ENCODE measurements at regions not wholly inside any gene's neighbourhood (a gene's known extent, or its start where the extent isn't known, plus 50 kb on each side); places are given as distances from the start of the nearest gene placed in this dataset.

DNA sequence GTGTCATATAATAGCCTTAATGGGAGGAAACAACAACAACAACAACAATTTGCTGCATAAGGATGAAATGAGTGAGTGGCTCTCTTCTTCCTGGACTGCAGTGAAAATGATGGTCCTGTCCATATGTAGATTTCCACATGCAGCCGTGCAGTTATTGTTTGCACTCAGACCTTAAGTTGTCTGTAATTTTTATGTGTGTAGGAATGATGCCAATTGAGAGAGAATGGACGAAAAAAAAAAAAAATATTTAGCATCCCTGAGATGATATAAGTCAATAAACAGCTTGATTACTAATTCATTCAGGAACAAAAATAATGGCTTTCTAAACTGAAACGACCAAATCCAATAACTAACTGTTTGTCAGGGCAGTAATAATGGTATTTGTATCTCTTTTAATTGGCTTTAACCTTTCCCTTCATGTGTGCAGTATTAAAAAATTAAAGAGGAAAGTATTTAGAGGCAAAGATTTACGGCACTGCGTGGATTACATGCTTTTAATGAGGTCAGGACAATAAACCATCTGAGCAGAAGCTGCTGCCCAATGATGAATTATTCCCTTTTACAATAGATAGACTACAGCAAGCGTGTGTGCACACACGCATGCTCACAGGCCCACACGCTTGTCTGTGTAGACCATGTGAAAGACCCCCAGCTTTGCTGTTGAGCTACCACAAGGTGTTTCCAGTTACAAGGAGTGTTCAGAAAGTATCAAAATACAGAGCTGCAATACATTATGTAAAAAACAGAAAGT lies 459.5 kb upstream of the WWC1 start:
- H4K8ac ChIP-seq (ENCODE audit: low read length), result no peak overlapping the region
- no peaks in the 10 kb centered on the region for H3K9me3 ChIP-seq (ENCODE audit: control insufficient read depth, low read length)
- no peaks in the 10 kb centered on the region for H3K36me3 ChIP-seq (ENCODE audit: control insufficient read depth in 1 of 2, insufficient read depth in 2 of 2, low read depth in 1 of 2, low read length in 2 of 2)
- WGBS, result 83% methylated on average over 6 of the region's 8 CpGs
- H4K91ac ChIP-seq (ENCODE audit: low read length), result no peak overlapping the region
- H3K27me3 ChIP-seq (ENCODE audit: control insufficient read depth in 1 of 2, insufficient read depth in 1 of 2, low read length in 2 of 2), result peaks cover 0 to 1% of the 10 kb centered on the region in 2 experiments
- H3K18ac ChIP-seq (ENCODE audit: low read depth in 1 of 2, low read length in 2 of 2), result no peak overlapping the region
- H2BK12ac ChIP-seq (ENCODE audit: low read length in 2 of 2), result no peak overlapping the region
- no peak overlapping the region for H2AFZ ChIP-seq (ENCODE audit: low read depth, low read length)
- no peak overlapping the region for H2BK15ac ChIP-seq (ENCODE audit: low read depth, poor library complexity, severe bottlenecking)
- H3K9ac ChIP-seq (ENCODE audit: low read length), result no peak overlapping the region
- no peak overlapping the region for H3K14ac ChIP-seq (ENCODE audit: low read length in 2 of 2)
- H3K27ac ChIP-seq (ENCODE audit: low read length, poor library complexity, severe bottlenecking), result no peak overlapping the region
- H2BK120ac ChIP-seq (ENCODE audit: low read depth, low read length), result no peak overlapping the region
- no peak overlapping the region for H3K4me2 ChIP-seq (ENCODE audit: low read length, poor library complexity, severe bottlenecking)
- no peak overlapping the region for H3K4me3 ChIP-seq (ENCODE audit: insufficient read depth in 1 of 2, low read depth in 1 of 2, low read length in 2 of 2)
- no peak overlapping the region for H2AK5ac ChIP-seq (ENCODE audit: low read length, severe bottlenecking)
- H3K23ac ChIP-seq (ENCODE audit: low read length in 2 of 2), result no peak overlapping the region
- H3K4me1 ChIP-seq (ENCODE audit: control insufficient read depth, insufficient read depth, low read depth, low read length), result no peaks in the 10 kb centered on the region
- no peak overlapping the region for H3K4ac ChIP-seq (ENCODE audit: low read depth in 1 of 2, low read length in 2 of 2)
- H2BK5ac ChIP-seq (ENCODE audit: low read depth, low read length, poor library complexity, severe bottlenecking), result no peak overlapping the region
- DNase-seq, result no peak
- H3K79me1 ChIP-seq (replicated peaks; ENCODE audit: low read length, poor library complexity, severe bottlenecking), result peaks cover 10% of the 10 kb centered on the region

DNA sequence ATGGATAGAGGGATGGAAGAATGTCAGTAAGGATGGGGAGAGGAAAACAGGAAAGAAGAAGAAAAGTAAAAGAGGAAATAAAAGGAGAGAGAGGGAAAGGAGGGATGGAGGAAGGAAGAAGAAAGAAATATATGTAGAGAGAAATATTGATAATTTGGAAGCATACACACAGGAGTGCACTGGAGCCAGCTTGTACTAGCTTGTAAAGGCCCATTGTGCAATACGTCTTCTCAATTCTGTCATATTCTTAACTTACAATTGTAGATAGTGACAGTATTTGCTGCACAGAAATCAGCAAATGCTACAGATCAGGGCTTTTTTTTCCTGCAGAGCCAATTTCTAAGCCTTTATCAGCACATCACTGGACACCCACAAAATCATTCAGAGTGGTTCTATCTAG lies 458.8 kb upstream of the WWC1 start:
- no peak for DNase-seq
- no peaks in the 10 kb centered on the region for H3K27me3 ChIP-seq (ENCODE audit: control insufficient read depth in 1 of 2, insufficient read depth in 1 of 2, low read length in 2 of 2)
- H3K9ac ChIP-seq (ENCODE audit: low read length), result no peak overlapping the region
- no peaks in the 10 kb centered on the region for H3K4me1 ChIP-seq (ENCODE audit: control insufficient read depth, insufficient read depth, low read depth, low read length)
- peaks cover 9% of the 10 kb centered on the region for H3K79me1 ChIP-seq (replicated peaks; ENCODE audit: low read length, poor library complexity, severe bottlenecking)
- H3K27ac ChIP-seq (ENCODE audit: low read length, poor library complexity, severe bottlenecking), result no peak overlapping the region
- no peak overlapping the region for H3K4me2 ChIP-seq (ENCODE audit: low read length, poor library complexity, severe bottlenecking)
- H3K36me3 ChIP-seq (ENCODE audit: control insufficient read depth in 1 of 2, insufficient read depth in 2 of 2, low read depth in 1 of 2, low read length in 2 of 2), result no peaks in the 10 kb centered on the region
- no peak overlapping the region for H3K18ac ChIP-seq (ENCODE audit: low read depth in 1 of 2, low read length in 2 of 2)
- H3K4ac ChIP-seq (ENCODE audit: low read depth in 1 of 2, low read length in 2 of 2), result no peak overlapping the region
- no peak overlapping the region for H2AK5ac ChIP-seq (ENCODE audit: low read length, severe bottlenecking)
- H2BK15ac ChIP-seq (ENCODE audit: low read depth, poor library complexity, severe bottlenecking), result no peak overlapping the region
- no peaks in the 10 kb centered on the region for H3K9me3 ChIP-seq (ENCODE audit: control insufficient read depth, low read length)
- no peak overlapping the region for H4K8ac ChIP-seq (ENCODE audit: low read length)
- no peak overlapping the region for H2BK5ac ChIP-seq (ENCODE audit: low read depth, low read length, poor library complexity, severe bottlenecking)
- H4K91ac ChIP-seq (ENCODE audit: low read length), result no peak overlapping the region
- H3K23ac ChIP-seq (ENCODE audit: low read length in 2 of 2), result no peak overlapping the region
- H2AFZ ChIP-seq (ENCODE audit: low read depth, low read length), result no peak overlapping the region
- H3K14ac ChIP-seq (ENCODE audit: low read length in 2 of 2), result no peak overlapping the region
- H2BK12ac ChIP-seq (ENCODE audit: low read length in 2 of 2), result no peak overlapping the region
- H3K4me3 ChIP-seq (ENCODE audit: insufficient read depth in 1 of 2, low read depth in 1 of 2, low read length in 2 of 2), result no peak overlapping the region
- no CpG with 5 or more reads among the region's 1 CpG for WGBS
- no peak overlapping the region for H2BK120ac ChIP-seq (ENCODE audit: low read depth, low read length)

DNA sequence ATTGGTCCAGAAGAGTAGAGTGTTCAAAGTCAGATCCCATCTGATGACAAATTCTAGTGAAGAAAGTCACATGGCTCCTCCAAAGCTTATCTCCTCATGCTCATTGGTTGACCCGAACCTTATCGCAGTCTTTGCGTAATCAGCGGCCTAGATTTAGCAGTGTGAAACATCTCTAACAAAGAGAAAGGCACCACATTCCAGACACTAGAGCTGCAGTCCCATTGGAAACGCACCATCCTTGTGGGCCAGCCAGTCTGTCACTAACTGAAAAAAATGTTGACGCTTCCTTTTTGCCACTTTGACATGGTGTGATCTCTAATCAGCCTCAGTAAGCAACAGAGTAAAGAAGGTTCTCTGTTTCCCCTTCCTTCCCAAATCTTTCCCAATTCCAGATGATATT lies 458.0 kb upstream of the WWC1 start:
- Histone ChIP-seq H3K79me1 (replicated peaks; ENCODE audit: low read length, poor library complexity, severe bottlenecking) (peaks cover 12% of the 10 kb centered on the region), H2AK5ac (ENCODE audit: low read length, severe bottlenecking) (no peak overlapping the region), H3K9ac (ENCODE audit: low read length) (no peak overlapping the region), H3K14ac (ENCODE audit: low read length in 2 of 2) (no peak overlapping the region), H3K23ac (ENCODE audit: low read length in 2 of 2) (no peak overlapping the region), H3K18ac (ENCODE audit: low read depth in 1 of 2, low read length in 2 of 2) (no peak overlapping the region), H2BK15ac (ENCODE audit: low read depth, poor library complexity, severe bottlenecking) (no peak overlapping the region), H2BK120ac (ENCODE audit: low read depth, low read length) (no peak overlapping the region), H3K4ac (ENCODE audit: low read depth in 1 of 2, low read length in 2 of 2) (no peak overlapping the region), H4K8ac (ENCODE audit: low read length) (no peak overlapping the region), H3K4me3 (ENCODE audit: insufficient read depth in 1 of 2, low read depth in 1 of 2, low read length in 2 of 2) (no peak overlapping the region), H2AFZ (ENCODE audit: low read depth, low read length) (no peak overlapping the region), H2BK5ac (ENCODE audit: low read depth, low read length, poor library complexity, severe bottlenecking) (no peak overlapping the region), H3K27me3 (ENCODE audit: control insufficient read depth in 1 of 2, insufficient read depth in 1 of 2, low read length in 2 of 2) (no peaks in the 10 kb centered on the region), H3K9me3 (ENCODE audit: control insufficient read depth, low read length) (no peaks in the 10 kb centered on the region), H2BK12ac (ENCODE audit: low read length in 2 of 2) (no peak overlapping the region), H3K4me2 (ENCODE audit: low read length, poor library complexity, severe bottlenecking) (no peak overlapping the region), H3K4me1 (ENCODE audit: control insufficient read depth, insufficient read depth, low read depth, low read length) (no peaks in the 10 kb centered on the region), H3K36me3 (ENCODE audit: control insufficient read depth in 1 of 2, insufficient read depth in 2 of 2, low read depth in 1 of 2, low read length in 2 of 2) (no peaks in the 10 kb centered on the region), H4K91ac (ENCODE audit: low read length) (no peak overlapping the region), H3K27ac (ENCODE audit: low read length, poor library complexity, severe bottlenecking) (no peak overlapping the region)
- WGBS, result 94% methylated on average over 6 of the region's 6 CpGs
- DNase-seq, result no peak

DNA sequence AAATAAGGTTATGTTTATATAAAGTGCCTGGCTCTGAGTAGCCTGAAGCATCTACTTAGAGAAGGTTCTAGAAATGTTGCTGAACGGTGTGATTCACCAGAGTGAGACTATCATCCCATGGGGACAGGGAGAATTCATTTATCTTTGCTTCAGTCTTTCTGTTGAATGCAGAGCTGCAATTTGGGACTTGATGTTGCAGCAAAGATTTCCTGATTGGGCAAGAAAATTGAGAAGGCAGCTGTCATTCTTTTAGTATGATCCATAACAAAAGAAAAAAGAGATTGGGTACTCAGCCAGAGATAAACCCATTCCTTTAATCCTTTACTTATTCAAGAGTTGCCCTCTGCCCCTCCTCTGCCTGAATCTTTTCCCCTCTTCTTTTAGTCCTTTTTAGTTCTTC lies 456.3 kb upstream of the WWC1 start:
- H3K27me3 ChIP-seq (ENCODE audit: control insufficient read depth in 1 of 2, insufficient read depth in 1 of 2, low read length in 2 of 2), result no peaks in the 10 kb centered on the region
- H3K4me2 ChIP-seq (ENCODE audit: low read length, poor library complexity, severe bottlenecking), result no peak overlapping the region
- H3K9me3 ChIP-seq (ENCODE audit: control insufficient read depth, low read length), result no peaks in the 10 kb centered on the region
- no peak overlapping the region for H3K4me3 ChIP-seq (ENCODE audit: insufficient read depth in 1 of 2, low read depth in 1 of 2, low read length in 2 of 2)
- no peak overlapping the region for H3K4ac ChIP-seq (ENCODE audit: low read depth in 1 of 2, low read length in 2 of 2)
- DNase-seq, result no peak
- H2AFZ ChIP-seq (ENCODE audit: low read depth, low read length), result no peak overlapping the region
- no peak overlapping the region for H3K18ac ChIP-seq (ENCODE audit: low read depth in 1 of 2, low read length in 2 of 2)
- no peak overlapping the region for H3K23ac ChIP-seq (ENCODE audit: low read length in 2 of 2)
- H3K14ac ChIP-seq (ENCODE audit: low read length in 2 of 2), result no peak overlapping the region
- no peak overlapping the region for H4K91ac ChIP-seq (ENCODE audit: low read length)
- H3K36me3 ChIP-seq (ENCODE audit: control insufficient read depth in 1 of 2, insufficient read depth in 2 of 2, low read depth in 1 of 2, low read length in 2 of 2), result no peaks in the 10 kb centered on the region
- H2BK120ac ChIP-seq (ENCODE audit: low read depth, low read length), result no peak overlapping the region
- peak overlapping the region; percentile 38 for H3K27ac ChIP-seq (ENCODE audit: low read length, poor library complexity, severe bottlenecking)
- H3K4me1 ChIP-seq (ENCODE audit: control insufficient read depth, insufficient read depth, low read depth, low read length), result no peaks in the 10 kb centered on the region
- H2BK12ac ChIP-seq (ENCODE audit: low read length in 2 of 2), result no peak overlapping the region
- H3K79me1 ChIP-seq (replicated peaks; ENCODE audit: low read length, poor library complexity, severe bottlenecking), result peaks cover 10% of the 10 kb centered on the region
- H2AK5ac ChIP-seq (ENCODE audit: low read length, severe bottlenecking), result no peak overlapping the region
- no peak overlapping the region for H2BK15ac ChIP-seq (ENCODE audit: low read depth, poor library complexity, severe bottlenecking)
- H3K9ac ChIP-seq (ENCODE audit: low read length), result no peak overlapping the region
- no peak overlapping the region for H4K8ac ChIP-seq (ENCODE audit: low read length)
- H2BK5ac ChIP-seq (ENCODE audit: low read depth, low read length, poor library complexity, severe bottlenecking), result no peak overlapping the region
- 97% methylated on average over 1 of the region's 1 CpG for WGBS
